ENCODE measurements at regions not wholly inside any gene's neighbourhood (a gene's known extent, or its start where the extent isn't known, plus 50 kb on each side); places are given as distances from the start of the nearest gene placed in this dataset.

DNA sequence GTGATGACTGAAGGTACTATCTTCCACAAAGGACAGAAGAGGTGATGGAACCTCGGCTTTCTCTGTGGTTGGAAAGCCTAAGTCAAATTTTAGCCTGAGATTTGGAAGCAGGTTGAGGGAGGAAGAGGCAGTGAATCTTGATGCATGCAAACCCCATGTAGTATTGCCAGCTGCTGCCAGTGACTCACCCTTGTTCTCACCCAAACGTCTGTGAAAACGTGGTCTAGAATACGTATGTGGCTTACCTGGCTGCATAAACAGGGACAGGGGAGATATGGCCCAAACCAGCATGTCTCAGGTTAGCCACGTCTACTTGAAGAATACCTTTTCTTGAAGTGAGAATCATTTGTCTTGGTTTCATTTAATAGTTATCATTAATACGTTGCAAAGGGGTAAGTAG is 438.0 kb upstream of the MAF start:
- no peak for TF ChIP-seq POLR2A (IDR thresholded peaks at IDR 0.05)
- TF ChIP-seq, protein P1, sequence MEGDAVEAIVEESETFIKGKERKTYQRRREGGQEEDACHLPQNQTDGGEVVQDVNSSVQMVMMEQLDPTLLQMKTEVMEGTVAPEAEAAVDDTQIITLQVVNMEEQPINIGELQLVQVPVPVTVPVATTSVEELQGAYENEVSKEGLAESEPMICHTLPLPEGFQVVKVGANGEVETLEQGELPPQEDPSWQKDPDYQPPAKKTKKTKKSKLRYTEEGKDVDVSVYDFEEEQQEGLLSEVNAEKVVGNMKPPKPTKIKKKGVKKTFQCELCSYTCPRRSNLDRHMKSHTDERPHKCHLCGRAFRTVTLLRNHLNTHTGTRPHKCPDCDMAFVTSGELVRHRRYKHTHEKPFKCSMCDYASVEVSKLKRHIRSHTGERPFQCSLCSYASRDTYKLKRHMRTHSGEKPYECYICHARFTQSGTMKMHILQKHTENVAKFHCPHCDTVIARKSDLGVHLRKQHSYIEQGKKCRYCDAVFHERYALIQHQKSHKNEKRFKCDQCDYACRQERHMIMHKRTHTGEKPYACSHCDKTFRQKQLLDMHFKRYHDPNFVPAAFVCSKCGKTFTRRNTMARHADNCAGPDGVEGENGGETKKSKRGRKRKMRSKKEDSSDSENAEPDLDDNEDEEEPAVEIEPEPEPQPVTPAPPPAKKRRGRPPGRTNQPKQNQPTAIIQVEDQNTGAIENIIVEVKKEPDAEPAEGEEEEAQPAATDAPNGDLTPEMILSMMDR (IDR thresholded peaks at IDR 0.05): no peak
